ENCODE measurements at regions not wholly inside any gene's neighbourhood (a gene's known extent, or its start where the extent isn't known, plus 50 kb on each side); places are given as distances from the start of the nearest gene placed in this dataset.
"Not testable (repeated sequence)": the region's sequence is repeated elsewhere in the genome, so short reads cannot be mapped to it uniquely, and the experiment has no call there.

DNA sequence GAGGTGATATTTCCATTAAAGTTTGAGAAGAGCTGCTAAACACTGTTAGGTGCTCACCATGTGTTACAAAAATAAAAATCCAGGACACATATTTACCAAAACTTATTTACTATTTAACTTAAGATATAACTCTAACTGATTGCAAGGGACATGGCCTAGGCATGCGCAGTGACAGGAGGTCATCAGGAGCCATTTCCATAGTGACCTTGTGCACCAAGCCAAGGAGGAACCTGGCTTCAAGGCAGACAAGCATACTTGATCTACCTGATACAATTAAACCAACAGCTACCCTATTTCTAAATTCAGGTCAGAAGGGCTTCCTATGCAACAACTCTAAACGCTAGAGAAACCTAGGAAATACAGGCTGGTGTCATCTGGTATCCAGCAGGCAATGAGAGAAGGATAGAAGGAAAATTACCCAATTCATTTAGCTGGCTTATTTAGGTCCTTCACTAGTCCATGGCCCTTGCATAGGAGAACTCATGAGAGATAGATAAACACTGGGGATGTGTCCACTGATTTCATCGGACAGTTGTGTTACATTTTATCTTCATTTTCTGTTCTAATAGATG, 134.4 kb downstream of the FOXB1 start:
- DNase-seq = no peak

- no peak for DNase-seq
Measured at GRCh38 chr15:60152386-60152785, 148.3 kb downstream of the FOXB1 start.

DNA sequence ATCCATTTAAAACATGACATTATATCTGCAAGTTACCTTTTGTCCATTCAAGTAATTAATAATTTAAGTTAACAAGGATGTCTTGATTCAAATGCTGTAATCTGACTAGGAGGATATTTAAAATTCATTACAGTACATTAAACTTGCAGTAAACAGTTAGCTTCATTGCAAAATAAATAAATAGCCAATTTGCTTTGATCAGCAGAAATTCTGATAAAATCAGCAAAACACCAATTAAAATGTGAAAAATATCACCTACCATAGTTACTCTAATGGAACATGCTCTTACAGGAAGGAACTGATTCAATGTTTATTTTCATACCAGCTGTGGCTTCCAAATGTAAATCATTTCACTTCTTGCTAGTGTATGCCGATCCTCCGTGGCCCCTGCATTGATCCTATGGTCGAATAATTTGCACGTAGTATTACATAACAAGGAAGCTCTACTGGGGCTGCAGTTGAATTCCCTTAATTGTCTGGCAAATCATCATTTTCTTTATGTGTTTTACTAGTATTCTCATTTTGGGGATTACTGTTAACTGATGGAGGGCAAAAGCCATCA, 150.7 kb downstream of the FOXB1 start:
- DNase-seq = no peak

DNA sequence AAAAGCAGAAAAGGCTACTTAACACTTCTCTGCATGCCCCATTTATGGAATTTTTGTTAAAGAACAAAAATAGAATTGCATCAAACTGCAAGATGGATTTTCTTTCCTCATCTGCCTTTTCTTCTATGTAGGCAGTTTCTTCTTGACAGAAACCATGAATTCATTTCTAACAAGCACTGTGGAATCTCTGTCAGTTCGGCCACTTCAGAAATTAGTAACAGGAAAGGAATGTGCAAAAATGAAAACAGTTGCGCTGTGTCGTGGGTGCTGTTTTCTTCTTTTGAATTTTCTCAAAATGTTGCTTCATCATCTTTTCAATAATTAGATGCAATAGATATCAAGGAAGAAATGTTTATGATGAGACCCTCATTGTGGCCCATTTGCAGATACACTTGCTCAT, 151.6 kb downstream of the FOXB1 start:
- no peak for DNase-seq

DNA sequence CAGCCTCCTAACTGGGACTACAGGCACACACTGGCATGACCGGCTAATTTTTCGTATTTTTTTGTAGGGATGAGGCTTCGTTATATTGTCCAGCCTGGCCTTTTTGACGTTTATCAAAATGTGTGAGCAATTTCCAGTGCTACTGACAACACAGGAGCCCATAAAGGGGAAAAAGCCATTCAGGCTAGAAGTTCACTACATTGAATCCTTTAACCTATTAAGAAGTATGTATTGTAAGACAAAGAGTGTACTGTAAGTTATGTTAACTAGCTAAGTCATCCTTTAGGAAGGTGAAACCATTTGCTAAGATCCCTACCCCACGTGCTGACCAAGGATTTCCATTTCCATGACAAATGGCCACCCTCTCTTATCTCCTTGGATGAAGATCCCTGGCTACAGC, 156.8 kb downstream of the FOXB1 start:
- no peak for DNase-seq

DNA sequence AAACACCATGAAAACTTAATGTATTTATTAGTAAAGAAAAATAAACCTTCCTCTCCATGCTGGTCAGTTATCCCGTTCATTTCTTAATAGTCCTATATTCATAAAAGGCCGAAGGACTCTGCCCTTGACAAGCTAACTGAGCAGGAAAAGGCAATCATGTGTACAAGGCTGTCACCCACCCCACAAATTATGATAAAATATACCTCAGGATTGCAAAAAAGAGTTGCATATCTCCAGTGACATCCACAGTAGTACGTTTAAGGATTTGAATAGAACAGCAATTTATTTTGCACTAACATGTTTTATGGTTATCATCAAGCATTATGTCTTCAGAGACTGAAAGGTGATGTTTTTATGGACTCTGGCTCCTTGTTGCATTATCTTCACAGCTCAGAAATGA, 157.6 kb downstream of the FOXB1 start:
- no peak for DNase-seq

DNA sequence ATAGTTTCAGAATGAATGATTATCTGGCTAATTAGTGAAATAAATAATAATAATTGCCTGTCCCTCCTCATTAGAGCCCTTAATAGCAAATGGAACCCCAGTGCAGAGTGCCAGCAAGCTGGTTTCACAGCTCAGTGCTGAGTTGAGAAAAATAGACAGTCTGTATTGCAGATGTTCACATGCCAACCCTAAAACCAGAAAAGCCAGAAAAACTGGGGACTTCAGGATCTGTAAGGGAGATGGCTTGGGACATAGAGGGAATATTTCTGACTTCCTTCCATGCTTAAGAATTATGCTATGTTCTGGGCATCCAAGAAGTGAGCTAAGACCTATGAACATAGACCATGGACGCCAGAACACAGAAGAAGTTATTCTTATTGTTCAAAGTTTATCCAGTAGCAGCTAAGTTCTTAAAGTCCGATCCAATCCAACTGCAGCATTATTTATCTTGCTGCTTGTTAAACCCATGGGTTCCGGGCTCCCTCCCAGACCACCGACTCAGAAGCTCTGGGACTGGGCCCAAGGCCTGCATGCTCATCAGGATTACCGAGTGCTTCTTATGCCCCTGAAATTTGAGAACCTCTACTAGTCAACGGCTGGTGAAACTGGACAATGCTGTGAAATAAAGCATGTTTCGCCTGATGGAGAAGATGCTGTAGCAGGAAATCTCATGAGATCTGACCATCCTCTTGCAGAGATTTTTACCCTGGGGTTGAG, 158.3 kb downstream of the FOXB1 start:
- no peak for DNase-seq

GRCh38 chr15:60162968-60163355, 158.9 kb downstream of the FOXB1 start:
- no peak for DNase-seq

DNA sequence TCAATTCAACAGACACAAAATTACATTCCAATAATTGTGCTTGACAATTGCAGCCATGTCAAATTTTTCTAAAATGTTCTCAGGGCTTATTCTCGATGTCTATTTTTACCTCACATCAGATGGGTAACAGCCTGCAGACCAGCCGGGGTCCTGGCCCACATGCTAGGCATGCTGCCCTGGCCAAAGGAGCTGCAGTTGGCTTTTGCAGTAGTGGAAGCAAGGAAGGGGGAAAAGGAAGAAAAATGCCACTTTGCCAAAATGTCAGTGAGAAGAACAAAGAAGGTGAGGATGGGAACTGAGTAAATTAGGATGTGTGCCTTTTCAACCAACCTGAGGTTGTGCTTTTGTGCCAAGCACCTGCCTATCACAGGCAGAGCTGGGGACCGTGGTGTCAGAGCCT, 161.0 kb downstream of the FOXB1 start:
- DNase-seq = no peak

DNA sequence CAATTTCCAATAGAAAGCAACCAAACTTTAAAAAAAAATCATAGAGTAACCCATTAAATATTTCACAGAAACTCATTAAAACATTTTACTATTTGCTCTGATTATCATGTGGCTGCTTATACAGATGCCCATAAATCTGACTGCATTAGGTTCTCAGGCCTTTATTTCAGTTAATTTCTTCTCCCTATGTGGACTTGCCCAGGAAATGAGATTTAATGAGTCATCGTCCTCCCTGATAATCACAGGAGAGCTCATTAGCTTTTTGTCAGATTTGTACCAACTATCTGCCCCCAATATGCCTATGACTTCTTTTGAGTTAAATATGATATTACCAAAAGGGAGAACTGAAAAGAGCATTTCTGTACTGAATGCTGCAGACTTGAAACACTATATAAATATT, 168.0 kb downstream of the FOXB1 start:
- DNase-seq = no peak

GRCh38 chr15:60179786-60180391, 175.8 kb downstream of the FOXB1 start:
- no peak for DNase-seq

- DNase-seq = not testable (repeated sequence)
Measured at GRCh38 chr15:60181957-60182356, 177.8 kb downstream of the FOXB1 start.

GRCh38 chr15:60183366-60183765, 179.3 kb downstream of the FOXB1 start:
- no peak for DNase-seq

- no peak for DNase-seq
Measured at GRCh38 chr15:60184579-60184978, 180.5 kb downstream of the FOXB1 start.

- DNase-seq = no peak
Measured at GRCh38 chr15:60191016-60191415, 186.9 kb downstream of the FOXB1 start.

DNA sequence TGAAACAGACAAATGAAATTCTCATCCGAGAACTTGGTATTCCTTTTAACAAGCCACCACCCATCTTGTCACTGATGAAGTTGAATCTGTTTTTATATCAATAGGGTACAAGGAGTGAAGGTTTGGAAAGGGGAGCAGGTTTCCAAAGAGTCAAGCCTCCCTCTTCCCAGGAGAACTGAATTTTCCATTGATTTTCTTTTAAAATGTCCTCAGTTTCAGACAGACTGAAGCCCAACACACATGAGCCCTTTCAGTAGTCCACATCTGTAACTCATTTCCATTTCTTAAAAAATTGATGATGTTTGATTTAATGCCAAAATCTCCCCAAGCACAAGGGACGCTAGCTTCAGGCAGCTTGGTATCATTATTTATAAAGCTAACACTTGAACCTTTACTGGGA, 187.7 kb downstream of the FOXB1 start:
- no peak for DNase-seq

DNA sequence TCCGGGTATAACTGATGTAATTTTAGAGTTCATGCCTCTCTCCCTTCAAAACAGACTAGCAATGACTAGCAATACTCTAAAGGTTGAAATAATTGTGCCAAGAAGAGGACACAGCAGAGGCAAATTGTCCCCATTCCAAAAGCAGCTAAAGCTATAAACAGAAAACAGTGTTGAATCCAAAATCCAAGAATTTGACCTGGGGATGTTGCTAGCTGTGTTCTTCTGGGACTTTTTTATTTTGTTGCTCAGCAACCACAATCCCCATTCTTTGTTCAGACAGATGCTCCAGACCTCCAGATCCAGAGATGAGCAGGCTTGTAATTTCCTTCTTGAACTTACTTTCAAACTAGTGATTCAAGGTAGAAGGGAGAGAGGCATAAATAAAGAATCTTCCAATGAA, 191.5 kb downstream of the FOXB1 start:
- no peak for DNase-seq

- DNase-seq = no peak
Measured at GRCh38 chr15:60204131-60204885, 193.5 kb downstream of the ANXA2 start.

GRCh38 chr15:60208709-60209108, 189.1 kb downstream of the ANXA2 start:
- no peak for DNase-seq

- DNase-seq = no peak
Measured at GRCh38 chr15:60212536-60212935, 185.2 kb downstream of the ANXA2 start.

GRCh38 chr15:60213377-60214000, 184.3 kb downstream of the ANXA2 start:
- DNase-seq = no peak

DNA sequence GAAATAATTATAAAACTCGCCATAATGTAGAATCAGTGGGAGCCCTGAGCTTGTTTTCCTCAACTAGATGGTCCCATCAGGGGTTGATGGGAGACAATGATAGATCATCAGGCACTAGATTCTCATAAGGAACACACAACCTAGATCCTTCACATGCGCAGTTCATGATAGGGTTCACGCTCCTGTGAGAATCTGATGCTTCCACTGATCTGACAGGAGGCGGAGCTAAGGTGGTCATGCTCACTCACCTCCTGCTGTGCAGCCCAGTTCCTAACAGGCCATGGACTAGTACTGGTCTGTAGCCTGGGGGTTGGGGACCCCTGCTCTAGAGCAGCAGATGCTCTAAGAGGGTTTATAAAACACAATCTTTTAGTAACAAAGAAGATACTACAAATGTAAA, 183.6 kb downstream of the ANXA2 start:
- DNase-seq = no peak
